GM12891 (cell line): ENCODE measurements at regions not wholly inside any gene's neighbourhood (a gene's known extent, or its start where the extent isn't known, plus 50 kb on each side); places are given as distances from the start of the nearest gene placed in this dataset.

Experiments used
- POLR2A ChIP-seq: IDR thresholded peaks from 2 replicates; pipeline ENCODE4 v1.6.1; 2011; ENCODE audit warnings: low read depth, low read length, control low read depth
- POLR2AphosphoS5 ChIP-seq: IDR thresholded peaks from 2 replicates; pipeline ENCODE4 v1.6.1; 2011; ENCODE audit warnings: low read depth, low read length, control low read depth
- POU2F2 ChIP-seq: IDR thresholded peaks from 2 replicates; pipeline ENCODE4 v1.6.1; 2011; ENCODE audit warnings: low read depth, mild to moderate bottlenecking, control low read depth, low read length, moderate library complexity
- TAF1 ChIP-seq: IDR thresholded peaks from 2 replicates; pipeline ENCODE4 v1.6.1; 2011; ENCODE audit warnings: low read depth, low read length, control low read depth

DNA sequence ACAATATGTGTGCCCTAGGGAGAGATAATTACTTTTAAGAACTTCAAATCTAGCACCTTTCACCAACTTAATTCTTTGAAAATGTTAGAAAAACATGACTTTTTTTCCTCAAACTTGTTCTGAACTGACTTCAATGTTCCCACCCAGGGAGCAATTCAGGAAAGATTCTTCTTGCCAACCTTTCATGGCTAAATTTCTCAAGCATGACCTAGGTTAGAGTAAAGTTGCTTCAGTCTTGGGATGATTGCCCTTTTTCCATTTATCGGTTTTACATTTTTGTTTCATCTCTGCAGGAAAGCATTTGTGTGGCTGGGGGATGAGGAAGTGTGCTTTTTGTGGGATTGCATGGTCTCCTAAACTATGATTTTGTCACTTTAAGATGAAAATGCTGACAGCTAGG, 647.7 kb downstream of the LTN1 start:
- TF ChIP-seq POU2F2 (no peak), POLR2A (no peak), TAF1 (no peak), POLR2AphosphoS5 (no peak)
